ENCODE measurements at regions not wholly inside any gene's neighbourhood (a gene's known extent, or its start where the extent isn't known, plus 50 kb on each side); places are given as distances from the start of the nearest gene placed in this dataset.
"Not testable (repeated sequence)": the region's sequence is repeated elsewhere in the genome, so short reads cannot be mapped to it uniquely, and the experiment has no call there.

- H3K27ac ChIP-seq: no peak overlapping the region
- TF ChIP-seq CTCF (conservative IDR thresholded peaks at IDR 0.05): no peak
Observed at GRCh38 chr7:48822138-48822537, 102.2 kb upstream of the CDC14C start.

- TF ChIP-seq CTCF (conservative IDR thresholded peaks at IDR 0.05): no peak
- H3K27ac ChIP-seq: no peak overlapping the region
Observed at GRCh38 chr7:48832303-48832845, 92.0 kb upstream of the CDC14C start.

- no peak for TF ChIP-seq CTCF (conservative IDR thresholded peaks at IDR 0.05)
- no peak overlapping the region for H3K27ac ChIP-seq
Observed at GRCh38 chr7:48837266-48837665, 87.1 kb upstream of the CDC14C start.

GRCh38 chr7:48839108-48839507, 85.2 kb upstream of the CDC14C start:
- TF ChIP-seq CTCF (conservative IDR thresholded peaks at IDR 0.05): no peak
- H3K27ac ChIP-seq: no peak overlapping the region

- no peak overlapping the region for H3K27ac ChIP-seq
- TF ChIP-seq CTCF (conservative IDR thresholded peaks at IDR 0.05): no peak
Observed at GRCh38 chr7:48841739-48842138, 82.6 kb upstream of the CDC14C start.

GRCh38 chr7:48847917-48848316, 76.4 kb upstream of the CDC14C start:
- no peak for TF ChIP-seq CTCF (conservative IDR thresholded peaks at IDR 0.05)
- H3K27ac ChIP-seq: no peak overlapping the region

- H3K27ac ChIP-seq: not testable (repeated sequence)
Observed at GRCh38 chr7:48860447-48860846, 63.9 kb upstream of the CDC14C start.

GRCh38 chr7:48868916-48869315, 55.4 kb upstream of the CDC14C start:
- no peak for TF ChIP-seq CTCF (conservative IDR thresholded peaks at IDR 0.05)

More at GRCh38 chr7:48868916-48869315, 55.4 kb upstream of the CDC14C start:
- no peak overlapping the region for H3K27ac ChIP-seq
